Tibial nerve (tissue), 3 donors: ENCODE measurements at regions not wholly inside any gene's neighbourhood (a gene's known extent, or its start where the extent isn't known, plus 50 kb on each side); places are given as distances from the start of the nearest gene placed in this dataset.

Source experiments
- POLR2A ChIP-seq, 2 donors: fragments of 450-650 bp; IDR thresholded peaks; one replicate each; pipeline ENCODE4 v1.6.1; 2017; ENCODE audit warnings: antibody characterized with exemption in 2 of 2, mild to moderate bottlenecking in 2 of 2, moderate library complexity in 2 of 2
- TF ChIP-seq, protein P1 (sequence below), 5 experiments: fragments of 200-600 bp in 3 of 5; fragments of 450-650 bp in 2 of 5; sonication (generic) in 3 of 5; IDR thresholded peaks; one replicate each; pipeline ENCODE4 v1.5.1; 2016 to 2019; ENCODE audit warnings: antibody characterized with exemption in 5 of 5, mild to moderate bottlenecking in 3 of 5, moderate library complexity in 2 of 5

DNA sequence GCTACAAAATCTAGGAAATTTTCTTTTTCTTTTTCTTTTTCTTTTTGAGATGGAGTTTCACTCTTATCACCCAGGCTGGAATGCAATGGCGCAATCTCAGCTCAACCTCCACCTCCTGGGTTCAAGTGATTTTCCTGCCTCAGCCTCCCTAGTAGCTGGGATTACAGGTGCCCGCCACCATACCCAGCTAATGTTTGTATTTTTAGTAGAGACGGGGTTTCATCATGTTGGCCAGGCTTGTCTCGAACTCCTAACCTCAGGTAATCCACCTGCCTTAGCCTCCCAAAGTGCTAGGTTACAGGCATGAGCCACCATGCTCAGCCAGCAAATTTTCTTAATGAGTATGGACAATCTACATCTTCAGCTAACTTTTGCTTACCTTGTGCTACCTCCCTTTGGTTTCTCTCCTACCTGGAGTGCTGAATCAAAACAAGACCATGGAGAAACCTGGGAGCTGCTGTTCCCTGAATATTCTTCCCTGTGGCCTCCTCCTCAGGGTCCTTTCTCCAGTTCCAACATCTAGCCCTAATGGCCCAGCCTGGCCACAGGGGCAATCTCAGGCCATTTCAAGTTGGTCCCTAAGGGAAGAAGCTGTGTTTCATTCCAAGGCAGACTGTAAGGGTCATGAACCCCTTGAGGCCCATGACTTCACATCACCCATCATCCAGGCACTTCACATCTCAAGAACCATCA is 74.6 kb upstream of the EGLN3 start:
- TF ChIP-seq, protein P1, sequence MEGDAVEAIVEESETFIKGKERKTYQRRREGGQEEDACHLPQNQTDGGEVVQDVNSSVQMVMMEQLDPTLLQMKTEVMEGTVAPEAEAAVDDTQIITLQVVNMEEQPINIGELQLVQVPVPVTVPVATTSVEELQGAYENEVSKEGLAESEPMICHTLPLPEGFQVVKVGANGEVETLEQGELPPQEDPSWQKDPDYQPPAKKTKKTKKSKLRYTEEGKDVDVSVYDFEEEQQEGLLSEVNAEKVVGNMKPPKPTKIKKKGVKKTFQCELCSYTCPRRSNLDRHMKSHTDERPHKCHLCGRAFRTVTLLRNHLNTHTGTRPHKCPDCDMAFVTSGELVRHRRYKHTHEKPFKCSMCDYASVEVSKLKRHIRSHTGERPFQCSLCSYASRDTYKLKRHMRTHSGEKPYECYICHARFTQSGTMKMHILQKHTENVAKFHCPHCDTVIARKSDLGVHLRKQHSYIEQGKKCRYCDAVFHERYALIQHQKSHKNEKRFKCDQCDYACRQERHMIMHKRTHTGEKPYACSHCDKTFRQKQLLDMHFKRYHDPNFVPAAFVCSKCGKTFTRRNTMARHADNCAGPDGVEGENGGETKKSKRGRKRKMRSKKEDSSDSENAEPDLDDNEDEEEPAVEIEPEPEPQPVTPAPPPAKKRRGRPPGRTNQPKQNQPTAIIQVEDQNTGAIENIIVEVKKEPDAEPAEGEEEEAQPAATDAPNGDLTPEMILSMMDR (IDR thresholded peaks at IDR 0.05) = no peak
- no peak for TF ChIP-seq POLR2A (IDR thresholded peaks at IDR 0.05)
